HEK293 (cell line): ENCODE measurements at regions not wholly inside any gene's neighbourhood (a gene's known extent, or its start where the extent isn't known, plus 50 kb on each side); places are given as distances from the start of the nearest gene placed in this dataset.

Source experiments
- CTCF ChIA-PET: fragments of 350-600 bp; formaldehyde crosslinking; extraction: SDS; loops from one replicate; lab custom pipeline; 2021; ENCODE audit warnings: antibody characterized with exemption; lab: Yijun Ruan, JAX
- POLR2A ChIA-PET: fragments of 300-600 bp; formaldehyde crosslinking; extraction: SDS; loops from one replicate; lab custom pipeline; 2020; ENCODE audit warnings: antibody characterized with exemption, inconsistent platforms; lab: Yijun Ruan, JAX
- H3K27ac ChIP-seq: fragments of 200-500 bp; sonication (Bioruptor generic); 2 replicates; pipeline ENCODE4 v1.5.1; 2014; ENCODE audit warnings: low read depth, low read length, control low read depth, inconsistent platforms; ENCODE audit errors: extremely low read depth
- H3K36me3 ChIP-seq, 2 experiments: fragments of 200-500 bp in 1 of 2; sonication (Bioruptor generic) in 1 of 2; 1 replicate in 1 of 2; 2 replicates in 1 of 2; pipeline ENCODE4 v1.5.1; 2014 to 2017; ENCODE audit warnings: inconsistent platforms in 2 of 2, low read length in 2 of 2; ENCODE audit not compliant: control insufficient read depth in 2 of 2, insufficient read depth in 1 of 2
- H3K4me1 ChIP-seq: fragments of 200-500 bp; sonication (Bioruptor generic); 2 replicates; pipeline ENCODE4 v1.5.1; 2014; ENCODE audit warnings: mild to moderate bottlenecking, low read length, inconsistent platforms; ENCODE audit not compliant: control insufficient read depth, insufficient read depth
- H3K4me3 ChIP-seq: 2 replicates; pipeline ENCODE4 v1.5.1; 2011; ENCODE audit warnings: low read depth, mild to moderate bottlenecking, control low read depth, low read length, moderate library complexity
- H3K9me3 ChIP-seq: fragments of 200-500 bp; sonication (Bioruptor generic); 2 replicates; pipeline ENCODE4 v1.5.1; 2014; ENCODE audit warnings: low read depth, low read length, inconsistent platforms; ENCODE audit not compliant: control insufficient read depth, insufficient read depth
- MEIS1 ChIP-seq: sonication (generic); formaldehyde crosslinking; IDR thresholded peaks from 2 replicates; pipeline ENCODE4 v1.8.1; 2022; ENCODE audit warnings: missing genetic modification reagents, mild to moderate bottlenecking, borderline replicate concordance
- PRDM1 ChIP-seq: fragments of 450-650 bp; formaldehyde crosslinking; IDR thresholded peaks from 2 replicates; pipeline ENCODE4; 2016; ENCODE audit warnings: missing biosample characterization, missing genetic modification characterization
- ZBTB17 ChIP-seq: fragments of 450-650 bp; formaldehyde crosslinking; IDR thresholded peaks from 2 replicates; pipeline ENCODE4 v1.5.1; 2016; ENCODE audit warnings: missing biosample characterization, missing genetic modification characterization
- ZNF132 ChIP-seq: fragments of 450-650 bp; formaldehyde crosslinking; IDR thresholded peaks from 2 replicates; pipeline ENCODE4 v1.5.1; 2017; ENCODE audit warnings: missing biosample characterization, missing genetic modification characterization, borderline replicate concordance
- ZNF404 ChIP-seq: fragments of 450-650 bp; formaldehyde crosslinking; IDR thresholded peaks from 2 replicates; pipeline ENCODE4 v1.5.1; 2017; ENCODE audit warnings: missing biosample characterization, missing genetic modification characterization
- ZNF560 ChIP-seq: fragments of 450-650 bp; formaldehyde crosslinking; IDR thresholded peaks from 2 replicates; pipeline ENCODE4 v1.5.1; 2017; ENCODE audit warnings: missing biosample characterization, missing genetic modification characterization, borderline replicate concordance
- ZNF629 ChIP-seq: fragments of 450-650 bp; formaldehyde crosslinking; IDR thresholded peaks from 2 replicates; pipeline ENCODE4 v1.5.1; 2017; ENCODE audit warnings: missing biosample characterization, missing genetic modification characterization
- ZNF768 ChIP-seq: fragments of 450-650 bp; formaldehyde crosslinking; IDR thresholded peaks from 2 replicates; pipeline ENCODE4 v1.5.1; 2018; ENCODE audit warnings: missing biosample characterization, mild to moderate bottlenecking, missing genetic modification characterization
- TF ChIP-seq, protein P1 (sequence below): fragments of 450-650 bp; formaldehyde crosslinking; IDR thresholded peaks from 2 replicates; pipeline ENCODE4 v1.5.1; 2016; ENCODE audit warnings: missing biosample characterization, missing genetic modification characterization
- TF ChIP-seq, protein P2 (sequence below): fragments of 450-650 bp; formaldehyde crosslinking; IDR thresholded peaks from 2 replicates; pipeline ENCODE4 v1.5.1; 2016; ENCODE audit warnings: missing biosample characterization, missing genetic modification characterization
- TF ChIP-seq, protein P3 (sequence below): fragments of 450-650 bp; formaldehyde crosslinking; IDR thresholded peaks from 2 replicates; pipeline ENCODE4 v1.5.1; 2016; ENCODE audit warnings: missing biosample characterization, missing genetic modification characterization, borderline replicate concordance
- TF ChIP-seq, protein P4 (sequence below): fragments of 450-650 bp; formaldehyde crosslinking; IDR thresholded peaks from 2 replicates; pipeline ENCODE4 v1.5.1; 2016; ENCODE audit warnings: missing biosample characterization, missing genetic modification characterization

DNA sequence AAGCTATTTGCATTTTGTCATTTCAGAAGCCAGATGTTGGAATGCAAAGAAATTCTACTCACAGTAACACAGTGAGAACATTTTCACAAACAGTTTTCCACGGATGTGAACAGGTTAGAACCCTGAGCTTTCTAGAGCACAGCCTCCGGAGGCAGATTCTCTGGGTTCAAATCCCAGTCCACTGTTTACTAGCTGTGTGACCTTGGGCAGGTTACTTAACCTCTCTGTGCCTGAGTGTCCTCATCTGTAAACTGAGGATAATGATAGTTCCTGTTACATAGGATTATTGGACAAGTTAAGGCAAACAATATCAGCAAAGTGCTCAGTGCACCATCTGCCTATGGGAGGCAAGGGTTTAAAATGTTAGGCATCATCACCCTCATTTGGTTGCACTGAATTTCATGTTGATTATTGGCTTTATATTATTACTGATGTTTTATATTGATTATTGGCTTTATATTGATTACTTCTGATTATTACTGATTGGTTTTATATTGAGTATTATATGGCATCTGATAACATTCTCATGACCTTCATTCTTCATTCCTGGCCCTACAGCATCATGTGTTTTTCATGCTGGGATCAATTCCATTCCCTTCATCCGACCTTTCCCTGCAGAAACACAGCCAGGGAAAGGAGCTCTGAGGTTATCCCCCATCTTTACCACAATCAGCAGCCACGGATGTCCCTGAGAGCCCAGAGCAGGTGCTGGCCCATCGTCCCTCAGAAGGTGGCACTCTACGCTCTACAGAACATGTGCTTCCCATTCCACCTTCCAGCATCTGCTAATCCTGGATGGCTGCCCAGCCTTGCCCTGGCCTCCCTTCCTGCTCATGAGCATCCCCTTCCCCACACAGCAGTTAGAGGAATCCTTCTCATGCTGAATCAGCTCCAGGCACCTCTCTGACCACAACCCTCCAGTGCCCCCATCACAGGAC is 283.1 kb downstream of the PREX1 start:
- Histone ChIP-seq H3K9me3 (no peaks in the 10 kb centered on the region), H3K4me3 (no peak overlapping the region), H3K27ac (no peak overlapping the region), H3K4me1 (no peaks in the 10 kb centered on the region), H3K36me3 (no peaks in the 10 kb centered on the region)
- TF ChIP-seq ZNF768 (tag by site-specific recombination) (0 out of 2 replicates have a peak, but pooled peaks have one; percentile 47), ZBTB17 (tag by site-specific recombination) (peak; percentile 88), ZNF629 (tag by site-specific recombination) (no peak), PRDM1 (tag by site-specific recombination) (no peak)
- TF ChIP-seq, protein P1, sequence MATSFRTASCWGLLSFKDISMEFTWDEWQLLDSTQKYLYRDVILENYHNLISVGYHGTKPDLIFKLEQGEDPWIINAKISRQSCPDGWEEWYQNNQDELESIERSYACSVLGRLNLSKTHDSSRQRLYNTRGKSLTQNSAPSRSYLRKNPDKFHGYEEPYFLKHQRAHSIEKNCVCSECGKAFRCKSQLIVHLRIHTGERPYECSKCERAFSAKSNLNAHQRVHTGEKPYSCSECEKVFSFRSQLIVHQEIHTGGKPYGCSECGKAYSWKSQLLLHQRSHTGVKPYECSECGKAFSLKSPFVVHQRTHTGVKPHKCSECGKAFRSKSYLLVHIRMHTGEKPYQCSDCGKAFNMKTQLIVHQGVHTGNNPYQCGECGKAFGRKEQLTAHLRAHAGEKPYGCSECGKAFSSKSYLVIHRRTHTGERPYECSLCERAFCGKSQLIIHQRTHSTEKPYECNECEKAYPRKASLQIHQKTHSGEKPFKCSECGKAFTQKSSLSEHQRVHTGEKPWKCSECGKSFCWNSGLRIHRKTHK (tag by site-specific recombination), result no peak
- TF ChIP-seq, protein P2, sequence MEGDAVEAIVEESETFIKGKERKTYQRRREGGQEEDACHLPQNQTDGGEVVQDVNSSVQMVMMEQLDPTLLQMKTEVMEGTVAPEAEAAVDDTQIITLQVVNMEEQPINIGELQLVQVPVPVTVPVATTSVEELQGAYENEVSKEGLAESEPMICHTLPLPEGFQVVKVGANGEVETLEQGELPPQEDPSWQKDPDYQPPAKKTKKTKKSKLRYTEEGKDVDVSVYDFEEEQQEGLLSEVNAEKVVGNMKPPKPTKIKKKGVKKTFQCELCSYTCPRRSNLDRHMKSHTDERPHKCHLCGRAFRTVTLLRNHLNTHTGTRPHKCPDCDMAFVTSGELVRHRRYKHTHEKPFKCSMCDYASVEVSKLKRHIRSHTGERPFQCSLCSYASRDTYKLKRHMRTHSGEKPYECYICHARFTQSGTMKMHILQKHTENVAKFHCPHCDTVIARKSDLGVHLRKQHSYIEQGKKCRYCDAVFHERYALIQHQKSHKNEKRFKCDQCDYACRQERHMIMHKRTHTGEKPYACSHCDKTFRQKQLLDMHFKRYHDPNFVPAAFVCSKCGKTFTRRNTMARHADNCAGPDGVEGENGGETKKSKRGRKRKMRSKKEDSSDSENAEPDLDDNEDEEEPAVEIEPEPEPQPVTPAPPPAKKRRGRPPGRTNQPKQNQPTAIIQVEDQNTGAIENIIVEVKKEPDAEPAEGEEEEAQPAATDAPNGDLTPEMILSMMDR (tag by site-specific recombination), result peak; percentile 40; the same call in 1 of the 2 replicates
- ChIA-PET POLR2A (no interaction called here), CTCF (interaction anchor here (0.7 kb wide), 1 partner anchor 201 kb away, joined by 8 read pairs; no protein-coding TSS in a partner anchor)

DNA sequence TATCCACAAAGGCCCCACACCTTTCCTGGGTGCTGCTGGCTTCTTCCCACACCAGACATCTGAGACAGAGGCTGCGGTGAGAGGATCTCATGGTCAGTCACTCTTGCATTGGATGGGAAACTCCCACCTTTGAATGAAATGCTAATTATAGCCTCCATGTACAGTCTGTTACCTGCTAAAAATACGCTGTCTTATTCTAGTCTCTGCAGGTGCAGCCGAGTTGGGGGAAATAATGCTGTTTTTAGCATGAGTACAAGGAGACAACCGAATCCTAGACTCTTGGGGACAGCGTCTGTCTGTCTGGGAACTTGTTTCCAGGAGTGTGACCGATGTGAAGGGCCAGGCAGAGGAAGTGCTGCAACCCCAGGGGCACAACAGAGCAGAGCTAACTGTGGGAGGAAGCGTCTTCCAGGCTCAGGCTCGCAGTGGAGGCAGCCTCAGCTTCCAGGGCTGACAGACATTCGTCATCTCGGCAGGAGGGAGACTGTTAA is 286.2 kb downstream of the PREX1 start:
- no peaks in the 10 kb centered on the region for H3K36me3 ChIP-seq
- CTCF ChIA-PET, result no interaction called here
- no peak for TF ChIP-seq ZNF132
- H3K4me3 ChIP-seq, result no peak overlapping the region
- H3K27ac ChIP-seq, result no peak overlapping the region
- H3K9me3 ChIP-seq, result no peaks in the 10 kb centered on the region
- POLR2A ChIA-PET, result no interaction called here
- H3K4me1 ChIP-seq, result no peaks in the 10 kb centered on the region

DNA sequence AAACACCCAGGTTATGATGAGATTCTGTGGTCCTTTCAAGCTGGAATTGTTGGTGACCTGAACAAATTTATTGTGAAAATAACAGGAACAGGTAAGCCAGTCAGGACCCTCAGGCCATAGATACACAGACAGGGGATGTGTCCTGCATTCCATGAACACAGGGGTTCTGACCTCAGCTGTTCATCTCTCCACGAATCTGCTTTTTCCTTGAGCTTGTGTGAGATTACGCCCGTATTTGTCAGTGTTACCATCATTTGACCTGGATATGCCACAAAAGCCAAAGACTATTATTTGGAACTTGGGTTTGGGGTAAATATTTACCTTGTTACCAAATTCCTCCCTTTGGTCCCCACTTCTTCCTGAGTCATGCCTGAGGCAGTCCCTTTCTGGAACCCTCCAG is 288.9 kb downstream of the PREX1 start:
- Histone ChIP-seq H3K4me1 (no peaks in the 10 kb centered on the region), H3K9me3 (no peaks in the 10 kb centered on the region), H3K36me3 (no peaks in the 10 kb centered on the region), H3K4me3 (no peak overlapping the region), H3K27ac (no peak overlapping the region)
- ChIA-PET CTCF (interaction anchor here (0.6 to 1.7 kb wide), 2 partner anchors 58 to 82 kb away, joined by 3 to 12 read pairs; no protein-coding TSS in a partner anchor), POLR2A (interaction anchor here (1.2 kb wide), 1 partner anchor 29 kb away, joined by 3 read pairs; no protein-coding TSS in a partner anchor)
- TF ChIP-seq ZNF404 (tag by site-specific recombination) (no peak), ZNF560 (no peak), MEIS1 (CRISPR knock-in tag) (no peak)
- TF ChIP-seq, protein P3, sequence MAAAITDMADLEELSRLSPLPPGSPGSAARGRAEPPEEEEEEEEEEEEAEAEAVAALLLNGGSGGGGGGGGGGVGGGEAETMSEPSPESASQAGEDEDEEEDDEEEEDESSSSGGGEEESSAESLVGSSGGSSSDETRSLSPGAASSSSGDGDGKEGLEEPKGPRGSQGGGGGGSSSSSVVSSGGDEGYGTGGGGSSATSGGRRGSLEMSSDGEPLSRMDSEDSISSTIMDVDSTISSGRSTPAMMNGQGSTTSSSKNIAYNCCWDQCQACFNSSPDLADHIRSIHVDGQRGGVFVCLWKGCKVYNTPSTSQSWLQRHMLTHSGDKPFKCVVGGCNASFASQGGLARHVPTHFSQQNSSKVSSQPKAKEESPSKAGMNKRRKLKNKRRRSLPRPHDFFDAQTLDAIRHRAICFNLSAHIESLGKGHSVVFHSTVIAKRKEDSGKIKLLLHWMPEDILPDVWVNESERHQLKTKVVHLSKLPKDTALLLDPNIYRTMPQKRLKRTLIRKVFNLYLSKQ, result no peak
- TF ChIP-seq, protein P4, sequence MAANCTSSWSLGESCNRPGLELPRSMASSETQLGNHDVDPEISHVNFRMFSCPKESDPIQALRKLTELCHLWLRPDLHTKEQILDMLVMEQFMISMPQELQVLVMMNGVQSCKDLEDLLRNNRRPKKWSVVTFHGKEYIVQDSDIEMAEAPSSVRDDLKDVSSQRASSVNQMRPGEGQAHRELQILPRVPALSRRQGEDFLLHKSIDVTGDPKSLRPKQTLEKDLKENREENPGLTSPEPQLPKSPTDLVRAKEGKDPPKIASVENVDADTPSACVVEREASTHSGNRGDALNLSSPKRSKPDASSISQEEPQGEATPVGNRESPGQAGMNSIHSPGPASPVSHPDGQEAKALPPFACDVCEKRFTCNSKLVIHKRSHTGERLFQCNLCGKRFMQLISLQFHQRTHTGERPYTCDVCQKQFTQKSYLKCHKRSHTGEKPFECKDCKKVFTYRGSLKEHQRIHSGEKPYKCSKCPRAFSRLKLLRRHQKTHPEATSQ (tag by site-specific recombination), result no peak
